SK-N-SH treated with all-trans-retinoic acid at 6 μM for 48 hours (cell line): ENCODE measurements at regions not wholly inside any gene's neighbourhood (a gene's known extent, or its start where the extent isn't known, plus 50 kb on each side); places are given as distances from the start of the nearest gene placed in this dataset.

Experiments used
- ARNTL ChIP-seq: fragments of 450-650 bp; formaldehyde crosslinking; IDR thresholded peaks from 2 replicates; pipeline ENCODE4 v1.5.0; 2020; ENCODE audit warnings: low read depth, mild to moderate bottlenecking, moderate library complexity, borderline replicate concordance
- CSDC2 ChIP-seq: fragments of 250-450 bp; sonication (Bioruptor Pico); IDR thresholded peaks from 2 replicates; pipeline ENCODE4 v1.5.0; 2020; ENCODE audit warnings: mild to moderate bottlenecking, moderate library complexity
- CSRNP3 ChIP-seq: fragments of 250-450 bp; sonication (Bioruptor Pico); IDR thresholded peaks from 2 replicates; pipeline ENCODE4 v1.5.1; 2021; ENCODE audit warnings: mild to moderate bottlenecking, moderate library complexity
- ESRRG ChIP-seq: fragments of 250-450 bp; sonication (Bioruptor Pico); IDR thresholded peaks from 2 replicates; pipeline ENCODE4 v1.6.1; 2021; ENCODE audit warnings: mild to moderate bottlenecking
- GLIS3 ChIP-seq: fragments of 250-450 bp; sonication (Bioruptor Pico); IDR thresholded peaks from 2 replicates; pipeline ENCODE4 v1.5.0; 2020; ENCODE audit warnings: mild to moderate bottlenecking, moderate library complexity
- ISL1 ChIP-seq: fragments of 250-450 bp; sonication (Bioruptor Pico); IDR thresholded peaks from 2 replicates; pipeline ENCODE4 v2.1.2; 2022; ENCODE audit warnings: mild to moderate bottlenecking, moderate library complexity
- OSR1 ChIP-seq: fragments of 250-450 bp; sonication (Bioruptor Pico); IDR thresholded peaks from 2 replicates; pipeline ENCODE4 v1.8.0; 2022; ENCODE audit warnings: moderate library complexity, mild to moderate bottlenecking, inconsistent platforms
- PPARA ChIP-seq: fragments of 250-450 bp; sonication (Bioruptor Pico); IDR thresholded peaks from 2 replicates; pipeline ENCODE4 v1.5.0; 2020; ENCODE audit warnings: mild to moderate bottlenecking, borderline replicate concordance
- ZFP3 ChIP-seq: fragments of 250-450 bp; sonication (Bioruptor Pico); IDR thresholded peaks from 2 replicates; pipeline ENCODE4 v1.5.0; 2020; ENCODE audit warnings: mild to moderate bottlenecking, moderate library complexity
- ZNF565 ChIP-seq: fragments of 450-650 bp; formaldehyde crosslinking; conservative IDR thresholded peaks from 2 replicates; pipeline ENCODE4 v1.5.0; 2020; ENCODE audit warnings: low read depth, mild to moderate bottlenecking, moderate library complexity
- ZNF70 ChIP-seq: fragments of 450-650 bp; formaldehyde crosslinking; IDR thresholded peaks from 2 replicates; pipeline ENCODE4 v1.5.0; 2020; ENCODE audit warnings: mild to moderate bottlenecking, moderate library complexity
- ZNF8 ChIP-seq: fragments of 450-650 bp; formaldehyde crosslinking; IDR thresholded peaks from 2 replicates; pipeline ENCODE4 v1.5.0; 2020; ENCODE audit warnings: mild to moderate bottlenecking, moderate library complexity
- TF ChIP-seq, protein P1 (sequence below): fragments of 250-450 bp; sonication (Bioruptor Pico); IDR thresholded peaks from 2 replicates; pipeline ENCODE4 v1.8.0; 2020; ENCODE audit warnings: mild to moderate bottlenecking, moderate library complexity, borderline replicate concordance
- TF ChIP-seq, protein P2 (sequence below): fragments of 250-450 bp; sonication (Bioruptor Pico); IDR thresholded peaks from 2 replicates; pipeline ENCODE4 v1.5.1; 2020; ENCODE audit warnings: low read depth, mild to moderate bottlenecking, moderate library complexity

- TF ChIP-seq GLIS3 (no peak), ZNF565 (CRISPR knock-in tag) (no peak), CSRNP3 (CRISPR knock-in tag) (no peak), ZFP3 (CRISPR knock-in tag) (no peak), ZNF70 (CRISPR knock-in tag) (no peak), PPARA (CRISPR knock-in tag) (no peak), CSDC2 (CRISPR knock-in tag) (no peak), OSR1 (CRISPR knock-in tag) (no peak), ESRRG (no peak), ISL1 (CRISPR knock-in tag) (no peak), ZNF8 (CRISPR knock-in tag) (no peak), ARNTL (CRISPR knock-in tag) (no peak)
- TF ChIP-seq, protein P1, sequence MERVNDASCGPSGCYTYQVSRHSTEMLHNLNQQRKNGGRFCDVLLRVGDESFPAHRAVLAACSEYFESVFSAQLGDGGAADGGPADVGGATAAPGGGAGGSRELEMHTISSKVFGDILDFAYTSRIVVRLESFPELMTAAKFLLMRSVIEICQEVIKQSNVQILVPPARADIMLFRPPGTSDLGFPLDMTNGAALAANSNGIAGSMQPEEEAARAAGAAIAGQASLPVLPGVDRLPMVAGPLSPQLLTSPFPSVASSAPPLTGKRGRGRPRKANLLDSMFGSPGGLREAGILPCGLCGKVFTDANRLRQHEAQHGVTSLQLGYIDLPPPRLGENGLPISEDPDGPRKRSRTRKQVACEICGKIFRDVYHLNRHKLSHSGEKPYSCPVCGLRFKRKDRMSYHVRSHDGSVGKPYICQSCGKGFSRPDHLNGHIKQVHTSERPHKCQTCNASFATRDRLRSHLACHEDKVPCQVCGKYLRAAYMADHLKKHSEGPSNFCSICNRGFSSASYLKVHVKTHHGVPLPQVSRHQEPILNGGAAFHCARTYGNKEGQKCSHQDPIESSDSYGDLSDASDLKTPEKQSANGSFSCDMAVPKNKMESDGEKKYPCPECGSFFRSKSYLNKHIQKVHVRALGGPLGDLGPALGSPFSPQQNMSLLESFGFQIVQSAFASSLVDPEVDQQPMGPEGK (CRISPR knock-in tag), result no peak
- TF ChIP-seq, protein P2, sequence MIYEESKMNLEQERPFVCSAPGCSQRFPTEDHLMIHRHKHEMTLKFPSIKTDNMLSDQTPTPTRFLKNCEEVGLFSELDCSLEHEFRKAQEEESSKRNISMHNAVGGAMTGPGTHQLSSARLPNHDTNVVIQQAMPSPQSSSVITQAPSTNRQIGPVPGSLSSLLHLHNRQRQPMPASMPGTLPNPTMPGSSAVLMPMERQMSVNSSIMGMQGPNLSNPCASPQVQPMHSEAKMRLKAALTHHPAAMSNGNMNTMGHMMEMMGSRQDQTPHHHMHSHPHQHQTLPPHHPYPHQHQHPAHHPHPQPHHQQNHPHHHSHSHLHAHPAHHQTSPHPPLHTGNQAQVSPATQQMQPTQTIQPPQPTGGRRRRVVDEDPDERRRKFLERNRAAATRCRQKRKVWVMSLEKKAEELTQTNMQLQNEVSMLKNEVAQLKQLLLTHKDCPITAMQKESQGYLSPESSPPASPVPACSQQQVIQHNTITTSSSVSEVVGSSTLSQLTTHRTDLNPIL, result no peak
Observed at GRCh38 chrX:121160987-121161386, 113.6 kb downstream of the GLUD2 start.
